Inferior parietal cortex (tissue), 1 donor: ENCODE measurements at regions not wholly inside any gene's neighbourhood (a gene's known extent, or its start where the extent isn't known, plus 50 kb on each side); places are given as distances from the start of the nearest gene placed in this dataset.

ENCODE experiments used
- DNase-seq: peaks from one replicate; pipeline ENCODE4 v3.0.0-alpha.2; 2016; ENCODE audit errors: extremely low spot score

DNA sequence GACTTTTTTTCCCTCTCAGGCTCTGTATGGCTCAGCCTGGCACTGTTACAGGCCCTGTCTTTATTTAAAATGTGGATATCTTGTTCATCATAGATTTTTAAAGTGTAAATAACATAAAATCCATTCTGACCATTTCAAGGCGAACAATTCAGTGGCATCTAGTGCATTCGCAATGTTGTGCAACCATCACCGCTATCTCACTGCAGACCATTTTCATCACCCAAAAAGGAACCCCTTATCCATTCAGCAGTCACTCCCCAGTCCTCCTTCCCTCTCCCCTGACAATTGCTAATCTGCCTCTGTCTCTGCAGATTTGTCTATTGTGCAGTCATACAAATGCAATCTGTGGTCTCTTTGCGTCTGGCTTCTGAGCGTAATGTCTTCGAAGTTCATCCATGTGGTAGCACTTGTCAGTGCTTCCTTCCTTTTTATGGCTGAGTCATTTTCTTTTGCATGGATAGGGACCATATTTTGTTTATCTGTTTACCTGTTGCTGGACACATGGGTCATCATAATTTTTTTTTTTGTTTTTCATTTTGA lies 148.8 kb upstream of the LHX5 start:
- DNase-seq = no peak

DNA sequence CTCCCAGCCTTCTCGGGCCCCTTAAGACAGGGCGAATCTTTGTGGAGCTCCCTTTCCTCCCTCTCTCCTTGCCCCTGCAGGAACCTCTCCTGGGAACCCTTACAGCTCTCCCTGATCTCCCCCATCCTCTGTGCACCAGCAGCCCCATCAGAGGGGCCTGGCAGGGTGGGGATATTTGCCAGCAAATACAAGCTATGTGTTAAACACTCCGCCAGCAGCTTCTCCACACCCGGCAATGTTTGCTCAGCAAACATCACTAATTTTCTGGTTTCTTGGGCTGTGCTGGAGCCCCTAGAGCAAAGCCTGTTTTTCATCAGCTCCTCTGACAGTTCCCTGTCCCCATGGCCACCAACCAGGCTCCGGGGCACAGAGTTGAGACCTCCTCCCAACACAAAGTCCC lies 147.5 kb upstream of the LHX5 start:
- DNase-seq = no peak

DNA sequence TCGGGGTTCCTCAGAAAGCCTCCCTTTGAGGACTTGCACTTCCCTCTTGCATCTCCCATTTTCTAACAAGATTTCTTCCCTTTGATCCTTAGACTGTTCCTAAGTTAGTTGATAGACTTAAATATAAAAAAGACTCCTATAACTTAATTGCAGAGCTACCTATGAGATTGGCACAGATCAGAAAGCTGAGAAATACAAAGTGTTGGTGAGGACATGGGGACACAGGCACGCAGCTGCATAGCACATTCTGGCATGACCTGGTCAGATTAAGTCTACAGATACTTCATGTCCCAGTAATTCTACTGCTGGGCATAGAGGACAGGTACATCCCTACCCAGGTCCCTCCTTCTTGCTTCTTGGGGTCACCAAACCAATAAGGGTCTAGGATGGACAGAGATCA lies 141.7 kb upstream of the LHX5 start:
- no peak for DNase-seq

DNA sequence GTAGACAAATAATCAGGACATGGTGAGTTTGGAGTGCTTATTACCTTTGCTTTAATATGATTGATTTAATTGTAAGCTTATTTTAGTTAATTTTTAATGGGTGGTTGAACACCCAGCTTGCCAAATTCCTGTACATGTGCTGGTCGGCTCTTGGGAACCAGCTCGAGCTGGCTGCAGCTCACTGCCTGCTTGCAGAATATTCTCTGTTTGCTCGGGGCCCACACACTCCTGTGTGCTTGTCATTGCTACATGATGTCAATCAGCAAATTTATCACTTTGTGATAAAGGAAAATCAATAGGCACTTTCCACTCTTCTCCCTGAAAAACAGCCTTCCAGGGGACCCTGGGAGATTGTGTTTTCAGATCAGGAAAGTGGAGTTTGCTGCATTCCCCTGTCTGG lies 141.1 kb upstream of the LHX5 start:
- no peak for DNase-seq

DNA sequence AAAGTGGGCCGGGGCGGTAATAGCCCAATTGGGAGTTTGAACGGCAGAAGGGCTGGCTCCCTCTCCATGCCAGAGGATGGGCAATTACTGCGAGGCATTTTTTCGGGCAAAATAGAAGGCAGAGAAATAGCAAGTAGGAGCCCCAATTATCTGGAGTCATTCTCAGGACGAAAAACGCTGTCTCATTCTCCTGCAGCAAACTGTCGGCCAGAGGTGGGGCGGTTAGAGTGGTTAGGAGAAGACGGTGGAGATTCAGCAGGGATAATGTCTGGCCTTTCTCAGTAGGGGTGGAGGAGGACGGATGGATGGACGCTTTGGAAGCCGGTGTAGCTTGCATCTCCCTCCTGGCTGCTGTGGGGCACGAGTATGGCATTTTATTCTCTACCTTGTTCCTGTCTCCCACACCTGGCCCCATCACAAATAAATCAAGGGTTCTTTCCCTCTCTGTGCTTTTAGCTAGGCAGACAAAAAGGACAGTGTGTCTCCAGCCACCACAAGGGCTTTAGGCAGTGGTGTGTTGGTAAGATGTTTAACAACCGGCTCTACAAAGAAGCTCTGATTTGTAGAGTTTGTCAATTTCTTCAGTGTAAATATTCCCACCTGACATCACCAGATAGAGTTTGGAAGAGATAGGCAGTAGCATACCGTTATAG lies 140.5 kb upstream of the LHX5 start:
- no peak for DNase-seq

DNA sequence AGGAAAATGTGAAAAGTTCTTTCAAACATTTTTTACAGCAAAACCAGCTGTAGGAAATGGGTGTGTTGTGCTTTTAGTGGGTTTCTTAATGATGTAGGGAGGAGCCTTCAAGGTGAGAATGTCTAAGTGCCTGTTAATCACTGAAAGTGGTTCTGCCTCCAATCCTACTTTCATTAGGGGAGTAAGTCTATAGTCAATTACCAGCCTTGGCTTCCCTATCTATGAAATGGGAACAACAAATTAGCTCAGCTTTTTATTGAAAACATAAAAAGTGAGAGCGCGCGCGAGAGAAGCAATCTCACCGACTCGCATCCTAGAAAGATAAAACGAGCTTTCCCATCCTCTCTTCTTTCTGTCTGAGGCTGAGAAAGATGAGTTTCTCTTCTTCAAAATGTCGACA lies 140.0 kb upstream of the LHX5 start:
- no peak for DNase-seq

DNA sequence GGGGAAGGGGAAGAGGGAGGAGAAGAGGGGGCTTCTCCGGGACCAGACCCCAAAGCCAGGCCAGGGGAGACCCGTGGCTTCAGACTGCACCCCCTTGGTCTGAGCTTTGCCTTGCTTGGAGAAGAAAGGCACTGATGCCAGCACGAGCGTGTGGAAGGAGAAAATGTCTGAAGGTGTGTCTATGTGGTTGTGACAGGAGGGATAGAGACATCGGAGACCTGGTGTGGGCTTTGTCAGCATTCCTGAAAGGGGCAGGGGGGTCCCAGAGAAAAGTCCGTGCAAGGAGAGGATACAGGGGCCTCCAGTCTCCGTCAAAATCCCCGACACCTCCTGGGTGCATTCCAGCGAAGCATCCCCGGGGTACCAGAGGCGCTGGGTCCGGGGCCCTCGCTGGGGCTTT lies 139.0 kb upstream of the LHX5 start:
- no peak for DNase-seq

DNA sequence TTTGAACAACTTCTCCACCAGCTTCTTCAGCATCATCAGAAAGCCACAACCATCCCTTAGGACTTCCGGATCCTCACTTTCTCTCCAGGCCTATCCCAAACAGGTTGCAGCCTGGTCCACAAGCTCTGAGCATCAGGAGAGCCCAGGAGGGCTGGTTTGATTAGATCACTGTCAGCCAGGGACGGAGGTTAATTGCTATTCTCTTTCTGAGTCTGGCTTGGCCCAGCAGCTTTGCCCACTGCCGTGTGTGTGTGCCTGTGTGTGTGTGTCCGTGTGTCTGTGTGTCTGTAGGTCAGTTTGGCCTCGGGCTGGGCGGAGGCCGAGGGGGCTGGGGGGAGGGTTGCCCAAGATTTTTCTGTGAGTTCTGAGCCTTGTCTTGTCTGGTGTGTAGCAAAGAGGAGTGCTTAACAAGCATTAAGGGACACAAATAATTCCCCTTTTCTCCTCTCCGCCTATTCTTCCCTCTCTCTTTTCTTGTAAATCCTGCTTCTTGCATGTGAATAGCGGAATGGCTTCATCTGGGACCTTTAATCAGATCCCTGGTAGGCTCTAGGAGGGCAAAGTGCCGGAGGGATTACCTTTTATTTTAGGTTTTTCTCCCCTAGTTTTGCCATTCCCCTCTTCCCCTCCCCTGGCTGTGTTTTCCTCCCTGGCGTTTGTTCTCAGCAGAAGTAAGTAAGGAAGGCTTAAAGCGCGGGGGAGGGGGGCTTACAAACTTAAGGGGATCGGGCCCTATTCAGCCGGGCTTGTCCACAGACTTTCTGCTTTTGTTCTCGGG lies 138.2 kb upstream of the LHX5 start:
- no peak for DNase-seq

DNA sequence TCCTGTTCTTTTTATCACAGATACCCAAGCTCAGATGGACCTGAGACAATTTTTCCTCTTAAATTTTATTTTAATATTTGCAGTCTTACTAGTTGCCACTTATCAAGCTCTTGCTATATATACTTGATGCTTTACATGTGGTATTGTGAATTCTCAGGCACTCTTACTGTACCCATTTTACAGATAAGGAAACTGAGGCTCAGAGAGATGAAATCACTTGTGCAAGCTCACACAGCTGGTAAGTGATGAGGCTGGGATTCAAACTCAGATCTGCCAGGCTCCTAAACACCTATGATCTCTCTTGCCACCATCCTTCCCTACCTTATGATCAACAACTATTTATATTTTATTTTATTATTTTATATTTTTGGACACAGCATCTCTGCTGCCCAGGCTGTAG lies 133.0 kb upstream of the LHX5 start:
- no peak for DNase-seq

DNA sequence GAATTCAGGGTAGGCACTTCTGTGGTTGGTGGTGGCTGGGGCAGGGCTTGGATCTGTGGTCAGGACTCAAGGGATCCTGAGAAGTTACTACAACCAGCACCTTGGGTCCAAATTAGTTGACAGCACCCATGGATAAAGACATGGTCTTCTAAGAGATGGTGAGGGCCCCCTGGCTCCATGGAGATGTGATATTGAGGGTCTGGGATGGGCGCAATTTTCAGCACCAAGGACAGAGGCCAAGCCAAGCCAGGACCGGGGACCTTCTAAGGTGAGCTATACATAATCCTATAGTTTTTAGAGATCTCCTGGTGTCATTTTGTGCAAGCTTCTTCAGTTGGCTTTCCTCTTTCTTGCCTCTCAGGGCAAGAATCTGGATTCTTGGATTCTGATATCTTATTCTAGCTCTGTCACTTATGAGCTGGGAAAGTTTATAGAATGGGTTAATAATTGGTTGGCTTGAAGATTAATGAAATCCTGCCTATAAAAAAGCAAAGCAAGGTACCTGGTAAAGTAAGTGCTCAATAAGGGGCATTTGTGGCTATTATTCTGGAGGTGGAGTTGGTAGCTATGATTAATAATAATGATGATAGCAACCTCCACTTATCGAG lies 130.1 kb upstream of the LHX5 start:
- DNase-seq = no peak

DNA sequence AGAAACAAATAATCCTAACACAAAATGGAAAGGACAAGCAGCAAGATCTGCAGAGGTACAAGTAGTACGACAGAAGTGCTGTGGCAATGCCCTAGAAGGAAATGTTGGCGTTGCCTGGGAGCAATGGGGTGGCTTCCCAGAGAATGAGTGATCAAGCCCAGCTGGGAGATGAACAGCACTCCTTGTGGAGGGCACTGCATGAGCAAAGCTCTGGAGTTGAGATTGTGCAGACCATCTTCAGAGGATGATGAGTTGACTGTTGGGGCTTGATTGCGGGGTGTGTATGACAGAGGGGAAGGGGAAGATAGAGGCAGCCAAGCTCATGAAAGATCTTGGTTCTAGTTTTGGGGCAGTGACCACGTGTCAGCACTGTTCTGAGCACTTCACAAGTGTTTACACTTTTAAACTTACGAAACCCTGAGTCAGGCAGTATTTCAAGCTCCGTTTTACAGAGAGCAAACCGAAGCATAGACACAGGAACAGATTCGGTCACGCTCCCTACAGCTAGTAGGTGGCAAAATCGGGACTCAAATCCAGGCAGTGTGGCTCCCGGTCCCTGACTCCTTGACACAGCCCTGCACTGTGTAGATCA lies 127.2 kb upstream of the LHX5 start:
- no peak for DNase-seq

DNA sequence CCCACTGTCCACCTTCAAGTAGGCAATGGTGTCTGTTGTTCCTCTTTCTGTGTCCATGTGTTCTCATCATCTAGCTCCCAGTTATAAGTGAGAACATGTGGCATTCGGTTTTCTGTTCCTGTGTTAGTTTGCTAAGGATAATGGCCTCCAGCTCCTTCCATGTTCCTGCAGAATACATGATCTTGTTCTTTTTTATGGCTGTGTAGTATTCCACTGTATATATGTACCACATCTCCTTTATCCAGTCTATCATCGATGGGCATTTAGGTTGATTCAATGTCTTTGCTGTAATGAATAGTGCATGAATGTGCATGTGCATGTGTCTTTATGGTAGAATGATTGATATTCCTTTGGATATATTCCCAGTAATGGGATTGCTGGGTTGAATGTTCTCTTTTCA lies 123.3 kb upstream of the LHX5 start:
- no peak for DNase-seq

DNA sequence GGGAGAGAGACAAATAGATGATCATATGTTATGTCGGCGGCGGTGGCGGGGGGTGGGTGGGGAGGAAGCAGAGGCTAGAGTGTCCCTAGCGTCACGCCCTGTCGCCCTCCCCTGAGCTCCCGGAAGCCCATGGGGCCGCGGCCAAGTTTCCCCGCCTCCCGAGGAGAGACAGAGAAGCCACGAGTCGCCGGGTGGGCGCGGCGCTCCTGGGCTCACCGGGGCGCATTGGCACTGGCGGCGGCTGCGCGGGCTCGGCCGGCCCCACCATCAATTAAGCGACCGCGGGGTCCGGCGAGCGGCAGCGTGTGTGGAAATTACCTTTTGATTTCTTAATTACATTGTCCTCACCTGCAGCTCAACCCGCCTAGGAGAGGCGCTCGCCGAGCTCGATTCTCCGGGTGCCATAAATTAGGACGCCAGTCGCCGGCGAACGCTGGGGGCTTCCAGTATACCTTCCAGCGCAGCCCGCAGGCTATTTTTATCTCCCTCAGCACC lies 119.9 kb upstream of the LHX5 start:
- DNase-seq = peak; percentile 6

DNA sequence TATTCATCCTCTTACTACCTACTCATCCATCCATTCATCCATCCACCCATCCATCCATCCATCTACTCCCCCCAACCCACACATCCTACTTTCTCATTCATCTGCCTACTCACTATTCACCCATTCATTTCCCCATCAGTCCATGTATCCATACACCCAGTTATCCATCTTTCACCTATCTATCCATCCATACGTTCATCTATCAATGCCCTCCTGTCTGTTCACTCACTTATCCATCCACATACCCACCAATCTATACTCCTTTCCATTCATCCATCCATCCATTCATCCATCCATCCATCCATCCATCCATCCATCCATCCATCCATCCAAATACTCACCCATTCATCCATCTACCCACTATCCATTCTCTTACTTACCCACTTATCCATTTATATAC lies 117.8 kb upstream of the LHX5 start:
- DNase-seq = no peak

DNA sequence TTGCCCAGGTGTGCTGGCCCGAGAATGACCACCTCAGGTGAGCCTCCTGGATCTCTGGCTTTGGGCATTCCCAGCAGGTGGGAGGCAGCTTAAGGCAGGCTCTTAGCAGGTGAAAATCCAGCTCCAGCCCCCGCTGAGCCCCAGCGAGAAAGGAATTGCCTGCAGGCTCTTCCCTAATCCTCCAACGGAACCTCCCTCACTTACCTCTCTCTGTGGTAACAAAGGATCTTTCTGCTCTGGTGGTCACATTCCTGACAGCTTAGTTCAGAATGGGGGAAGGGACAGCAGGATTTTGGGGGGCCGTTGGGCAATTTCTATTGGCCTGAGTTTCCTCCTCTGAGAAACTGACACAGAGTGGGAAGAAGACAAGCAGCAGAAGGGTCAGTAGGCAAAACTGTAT lies 116.0 kb upstream of the LHX5 start:
- DNase-seq = no peak

DNA sequence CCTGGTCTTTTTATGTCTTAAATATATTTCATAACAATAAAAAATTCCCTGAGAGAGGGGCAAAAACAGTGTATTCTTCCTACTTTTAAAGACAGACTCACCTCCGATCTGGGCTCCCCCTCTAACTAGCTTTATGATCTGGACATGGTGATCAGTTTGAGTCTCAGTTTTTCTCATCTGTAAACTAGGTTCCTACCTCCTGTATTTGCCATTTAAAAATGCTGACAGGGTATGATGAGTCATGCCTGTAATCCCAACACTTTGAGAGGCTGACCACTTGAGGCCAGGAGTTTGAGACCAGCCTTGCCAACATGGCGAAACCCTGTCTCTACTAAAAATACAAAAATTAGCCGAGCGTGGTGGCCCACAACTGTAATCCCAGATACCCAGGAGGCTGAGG lies 114.8 kb upstream of the LHX5 start:
- DNase-seq = no peak

DNA sequence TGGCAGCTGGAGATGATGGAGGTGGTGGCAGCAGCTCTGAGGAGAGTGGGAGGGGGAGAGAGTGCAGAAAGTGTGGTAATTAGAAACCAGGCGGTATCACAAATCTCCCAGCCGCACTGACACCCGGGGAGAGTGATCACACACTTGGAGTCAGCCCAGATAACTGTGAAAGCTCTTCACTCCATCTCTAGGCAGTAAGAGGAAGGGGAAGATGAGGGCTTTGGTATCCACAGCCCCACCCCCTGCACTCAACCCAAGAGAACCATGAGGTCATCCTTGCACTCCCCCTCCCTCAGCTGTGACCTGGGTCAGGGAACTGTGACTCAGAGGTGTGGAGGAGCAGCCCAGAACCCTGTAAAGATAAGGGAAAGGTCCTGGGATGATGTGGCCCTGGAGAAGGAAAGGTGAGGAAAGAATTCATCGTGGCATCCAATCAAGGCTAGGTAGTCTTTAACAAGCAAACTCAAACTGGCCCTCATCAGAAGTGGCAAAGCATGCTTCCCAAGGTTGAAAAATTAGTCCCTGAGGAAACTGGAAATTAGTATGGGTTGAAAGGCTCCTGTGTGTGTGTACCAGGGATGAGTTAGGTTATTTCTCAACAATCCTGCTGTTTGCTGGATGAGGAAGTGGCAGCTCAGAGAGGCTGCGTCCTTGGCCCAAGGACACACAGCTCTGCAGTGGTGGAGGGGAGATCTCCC lies 111.0 kb upstream of the LHX5 start:
- peak; percentile 2 for DNase-seq

DNA sequence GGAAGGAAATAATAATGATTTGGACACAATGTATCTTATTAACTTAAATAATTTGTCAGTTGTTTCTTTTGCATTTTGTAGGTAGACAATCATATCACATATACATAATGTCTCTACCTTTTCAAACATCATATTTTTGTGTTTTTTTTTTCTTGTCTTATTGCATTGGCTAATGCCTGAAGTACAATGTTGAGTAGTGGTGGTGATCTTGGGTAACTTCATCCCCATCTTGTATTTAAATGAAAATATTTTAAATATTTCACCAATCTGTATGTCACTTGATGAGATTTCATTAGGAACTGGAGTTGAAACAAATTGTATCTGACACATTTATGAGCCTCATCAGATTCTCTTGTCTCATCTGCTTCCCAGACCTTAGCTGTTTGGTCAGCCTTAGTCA lies 109.7 kb upstream of the LHX5 start:
- DNase-seq = no peak

DNA sequence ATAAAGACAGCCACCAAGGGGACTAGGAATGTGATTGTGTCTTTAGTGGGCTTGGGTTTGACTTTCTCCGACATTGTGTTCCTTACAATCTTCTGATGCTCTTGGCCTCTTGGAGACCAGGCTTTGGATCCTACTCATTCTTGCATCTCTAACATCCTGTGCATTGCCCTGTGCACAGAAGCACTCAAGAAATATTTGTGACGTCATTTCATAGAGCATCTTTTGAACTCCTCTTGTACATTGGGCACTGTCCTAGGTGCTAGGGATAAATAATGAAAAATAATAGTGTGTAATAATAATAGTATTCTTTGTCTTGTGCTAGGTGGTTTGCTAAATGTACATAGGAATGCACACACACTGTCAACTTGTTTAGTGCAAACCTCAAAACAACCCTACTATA lies 108.8 kb upstream of the LHX5 start:
- no peak for DNase-seq

DNA sequence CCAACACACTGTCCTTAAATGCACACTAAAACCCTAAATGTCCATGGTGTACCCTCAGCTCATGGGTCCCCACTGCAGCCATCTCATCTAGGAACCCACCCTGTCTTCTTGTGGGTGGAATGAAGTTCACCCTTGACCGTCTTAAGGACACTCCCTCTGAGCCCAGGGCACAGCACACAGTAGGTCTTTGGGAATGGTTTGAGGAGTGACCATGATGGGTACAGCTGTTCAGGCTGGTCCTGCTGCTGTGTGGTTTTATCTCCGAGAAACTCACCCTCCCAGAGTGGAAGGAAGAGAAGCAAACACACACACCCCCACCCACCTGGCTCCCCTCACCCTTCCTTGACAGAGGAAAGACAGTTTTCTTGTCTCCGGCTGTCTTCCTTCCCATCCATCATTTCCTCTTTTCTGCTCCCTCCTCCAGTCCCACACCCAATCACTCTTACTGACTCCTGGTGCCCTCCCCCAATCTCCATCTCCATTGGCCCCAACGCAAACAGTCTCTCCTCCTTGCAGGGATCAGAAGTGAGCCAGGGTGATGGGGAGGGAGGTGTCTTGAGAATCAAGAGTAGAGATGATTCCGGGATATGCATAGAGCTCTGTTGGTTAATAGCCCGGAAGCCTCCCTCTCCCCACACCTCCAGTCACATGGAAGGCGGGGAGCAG lies 105.9 kb upstream of the LHX5 start:
- DNase-seq = no peak

DNA sequence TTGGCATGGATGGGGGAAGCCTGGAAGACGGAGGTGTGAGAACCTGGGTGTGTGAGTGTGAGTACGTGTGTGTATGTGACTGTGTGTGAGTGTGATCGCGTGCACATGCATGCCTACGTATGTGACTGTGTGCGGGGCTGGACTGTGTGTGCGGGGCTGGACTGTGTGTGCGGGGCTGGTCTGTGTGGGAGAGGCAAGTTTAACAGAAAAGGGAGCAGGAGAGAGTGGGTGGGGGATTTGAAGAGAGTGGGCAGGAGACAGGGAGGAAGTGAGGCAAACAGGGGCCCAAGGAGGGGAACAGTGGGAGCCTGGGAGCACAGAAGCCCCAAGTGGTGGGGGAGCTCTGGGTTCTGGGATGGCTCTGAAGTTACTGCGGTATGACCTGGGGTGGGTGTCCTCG lies 103.7 kb upstream of the LHX5 start:
- no peak for DNase-seq
